ENCODE measurements at regions not wholly inside any gene's neighbourhood (a gene's known extent, or its start where the extent isn't known, plus 50 kb on each side); places are given as distances from the start of the nearest gene placed in this dataset.

DNA sequence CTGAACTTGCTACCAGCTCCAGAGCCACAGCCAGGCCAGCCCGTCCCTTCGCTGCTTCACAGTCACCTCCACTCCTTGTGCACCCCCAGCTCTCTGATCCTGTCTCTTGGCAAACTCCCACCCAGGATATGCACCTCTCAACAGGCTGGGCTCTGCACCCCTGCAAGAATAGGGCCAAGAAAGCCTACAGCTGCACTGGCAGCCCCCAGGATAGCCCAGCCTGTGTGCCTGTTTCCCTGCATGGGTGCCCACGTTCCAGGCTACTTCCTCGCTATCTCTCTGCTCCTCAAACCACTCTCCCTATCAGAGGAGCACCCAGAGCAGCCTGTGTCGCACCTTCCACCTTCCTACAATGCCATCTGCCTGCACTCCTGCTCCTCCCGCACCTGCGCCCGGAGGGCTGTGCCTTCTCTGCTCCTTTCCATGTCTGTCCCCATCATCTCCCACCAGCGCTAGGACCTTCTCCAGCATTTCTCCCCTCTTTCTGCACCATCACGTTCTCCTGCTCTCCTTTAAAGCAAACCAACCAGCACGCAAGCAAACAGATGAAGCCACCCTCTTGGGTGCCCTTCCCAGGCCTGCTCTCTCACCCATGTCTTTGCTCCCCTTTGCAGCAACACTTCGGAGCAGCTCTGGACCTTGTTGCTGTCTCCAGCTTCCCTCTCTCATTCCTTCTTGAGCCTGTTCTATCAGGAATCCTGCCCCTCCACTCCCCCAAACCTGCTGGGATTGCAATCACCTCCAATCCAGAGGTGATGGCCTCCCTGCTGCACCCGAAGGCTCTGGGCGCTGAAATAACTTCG is 313.2 kb upstream of the HS6ST1 start (continued):
- TF ChIP-seq NR2F2 (IDR thresholded peaks at IDR 0.05): no peak
- TF ChIP-seq GABPA (IDR thresholded peaks at IDR 0.05 in 1 of 2, conservative IDR thresholded peaks at IDR 0.05 in 1 of 2): no peak
- no peak for TF ChIP-seq JUND (IDR thresholded peaks at IDR 0.05)
- TF ChIP-seq YY1 (IDR thresholded peaks at IDR 0.05): no peak
- no peak for TF ChIP-seq HNF4G (IDR thresholded peaks at IDR 0.05)
- no peak for TF ChIP-seq SP1 (IDR thresholded peaks at IDR 0.05)
- no peak for TF ChIP-seq RXRA (IDR thresholded peaks at IDR 0.05)
- TF ChIP-seq, protein P1, sequence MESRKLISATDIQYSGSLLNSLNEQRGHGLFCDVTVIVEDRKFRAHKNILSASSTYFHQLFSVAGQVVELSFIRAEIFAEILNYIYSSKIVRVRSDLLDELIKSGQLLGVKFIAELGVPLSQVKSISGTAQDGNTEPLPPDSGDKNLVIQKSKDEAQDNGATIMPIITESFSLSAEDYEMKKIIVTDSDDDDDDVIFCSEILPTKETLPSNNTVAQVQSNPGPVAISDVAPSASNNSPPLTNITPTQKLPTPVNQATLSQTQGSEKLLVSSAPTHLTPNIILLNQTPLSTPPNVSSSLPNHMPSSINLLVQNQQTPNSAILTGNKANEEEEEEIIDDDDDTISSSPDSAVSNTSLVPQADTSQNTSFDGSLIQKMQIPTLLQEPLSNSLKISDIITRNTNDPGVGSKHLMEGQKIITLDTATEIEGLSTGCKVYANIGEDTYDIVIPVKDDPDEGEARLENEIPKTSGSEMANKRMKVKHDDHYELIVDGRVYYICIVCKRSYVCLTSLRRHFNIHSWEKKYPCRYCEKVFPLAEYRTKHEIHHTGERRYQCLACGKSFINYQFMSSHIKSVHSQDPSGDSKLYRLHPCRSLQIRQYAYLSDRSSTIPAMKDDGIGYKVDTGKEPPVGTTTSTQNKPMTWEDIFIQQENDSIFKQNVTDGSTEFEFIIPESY (IDR thresholded peaks at IDR 0.05): no peak
- no peak for TF ChIP-seq EGR1 (IDR thresholded peaks at IDR 0.05; ENCODE audit: low read depth in 2 of 2)

DNA sequence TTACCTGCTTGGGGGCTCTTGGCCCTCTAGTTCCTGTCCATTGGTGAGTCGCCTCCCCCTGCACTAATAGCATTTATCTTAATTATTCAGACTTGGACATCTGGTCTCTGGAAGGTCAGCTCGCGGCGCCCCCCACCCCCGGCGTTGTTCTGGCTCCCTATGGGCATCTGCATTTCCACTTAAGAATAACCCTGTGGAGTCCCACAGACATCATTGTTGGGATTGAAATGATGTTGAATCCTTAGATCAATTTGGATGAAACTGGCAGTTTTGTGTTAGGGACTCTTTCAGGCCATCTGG is 313.8 kb upstream of the HS6ST1 start:
- Histone ChIP-seq H3K27me3 (ENCODE audit: control insufficient read depth in 4 of 4, insufficient read depth in 4 of 4, low read length in 3 of 4) (no peaks in the 10 kb centered on the region), H3K4me3 (ENCODE audit: low read depth in 1 of 3, low read length in 3 of 3) (no peak overlapping the region), H3K4me1 (ENCODE audit: control insufficient read depth in 4 of 4, insufficient read depth in 4 of 4, low read length in 3 of 4) (no peaks in the 10 kb centered on the region), H3K27ac (ENCODE audit: low read depth in 1 of 2, low read length in 2 of 2) (no peak overlapping the region), H3K36me3 (ENCODE audit: control insufficient read depth in 4 of 4, insufficient read depth in 3 of 4, low read depth in 1 of 4, low read length in 3 of 4) (no peaks in the 10 kb centered on the region), H3K9ac (ENCODE audit: low read depth in 1 of 2, low read length in 2 of 2) (no peak overlapping the region), H3K9me3 (ENCODE audit: control insufficient read depth in 4 of 4, low read length in 3 of 4) (no peaks in the 10 kb centered on the region)
- TF ChIP-seq, protein P2, sequence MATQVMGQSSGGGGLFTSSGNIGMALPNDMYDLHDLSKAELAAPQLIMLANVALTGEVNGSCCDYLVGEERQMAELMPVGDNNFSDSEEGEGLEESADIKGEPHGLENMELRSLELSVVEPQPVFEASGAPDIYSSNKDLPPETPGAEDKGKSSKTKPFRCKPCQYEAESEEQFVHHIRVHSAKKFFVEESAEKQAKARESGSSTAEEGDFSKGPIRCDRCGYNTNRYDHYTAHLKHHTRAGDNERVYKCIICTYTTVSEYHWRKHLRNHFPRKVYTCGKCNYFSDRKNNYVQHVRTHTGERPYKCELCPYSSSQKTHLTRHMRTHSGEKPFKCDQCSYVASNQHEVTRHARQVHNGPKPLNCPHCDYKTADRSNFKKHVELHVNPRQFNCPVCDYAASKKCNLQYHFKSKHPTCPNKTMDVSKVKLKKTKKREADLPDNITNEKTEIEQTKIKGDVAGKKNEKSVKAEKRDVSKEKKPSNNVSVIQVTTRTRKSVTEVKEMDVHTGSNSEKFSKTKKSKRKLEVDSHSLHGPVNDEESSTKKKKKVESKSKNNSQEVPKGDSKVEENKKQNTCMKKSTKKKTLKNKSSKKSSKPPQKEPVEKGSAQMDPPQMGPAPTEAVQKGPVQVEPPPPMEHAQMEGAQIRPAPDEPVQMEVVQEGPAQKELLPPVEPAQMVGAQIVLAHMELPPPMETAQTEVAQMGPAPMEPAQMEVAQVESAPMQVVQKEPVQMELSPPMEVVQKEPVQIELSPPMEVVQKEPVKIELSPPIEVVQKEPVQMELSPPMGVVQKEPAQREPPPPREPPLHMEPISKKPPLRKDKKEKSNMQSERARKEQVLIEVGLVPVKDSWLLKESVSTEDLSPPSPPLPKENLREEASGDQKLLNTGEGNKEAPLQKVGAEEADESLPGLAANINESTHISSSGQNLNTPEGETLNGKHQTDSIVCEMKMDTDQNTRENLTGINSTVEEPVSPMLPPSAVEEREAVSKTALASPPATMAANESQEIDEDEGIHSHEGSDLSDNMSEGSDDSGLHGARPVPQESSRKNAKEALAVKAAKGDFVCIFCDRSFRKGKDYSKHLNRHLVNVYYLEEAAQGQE (IDR thresholded peaks at IDR 0.05): no peak
- DNase-seq (ENCODE audit: low spot score): peak; percentile 22
- 89% methylated on average over 6 of the region's 6 CpGs for WGBS

DNA sequence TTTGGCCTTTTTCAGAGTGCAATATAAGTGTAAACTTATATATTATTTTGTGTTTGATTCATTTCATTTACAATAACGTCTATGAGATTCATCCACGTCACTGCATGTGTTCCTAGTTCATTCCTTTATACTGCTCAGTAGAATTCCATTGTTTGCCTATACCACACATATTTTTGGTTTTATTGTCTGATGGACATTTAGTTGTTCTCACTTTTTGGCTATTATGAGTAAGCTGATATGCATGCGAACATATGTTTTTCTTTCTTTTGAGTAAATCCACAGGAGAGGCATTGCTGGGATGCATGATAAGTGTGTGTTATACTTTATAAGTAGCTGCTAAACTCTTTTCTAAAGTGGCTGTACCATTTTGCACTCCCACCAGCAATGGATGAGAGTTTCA is 314.8 kb upstream of the HS6ST1 start:
- WGBS: 93% methylated on average over 3 of the region's 3 CpGs
- H3K27ac ChIP-seq (ENCODE audit: low read depth in 1 of 2, low read length in 2 of 2): no peak overlapping the region
- DNase-seq (ENCODE audit: low spot score): no peak
- TF ChIP-seq FOXA1 (IDR thresholded peaks at IDR 0.05): no peak
- TF ChIP-seq, protein P2 (IDR thresholded peaks at IDR 0.05): no peak
- TF ChIP-seq EGR1 (IDR thresholded peaks at IDR 0.05; ENCODE audit: low read depth in 2 of 2): no peak
- TF ChIP-seq FOXA2 (IDR thresholded peaks at IDR 0.05): no peak
- TF ChIP-seq, protein P1 (IDR thresholded peaks at IDR 0.05): no peak
- TF ChIP-seq HNF4A (conservative IDR thresholded peaks at IDR 0.05): no peak
- H3K9ac ChIP-seq (ENCODE audit: low read depth in 1 of 2, low read length in 2 of 2): no peak overlapping the region
- H3K9me3 ChIP-seq (ENCODE audit: control insufficient read depth in 4 of 4, low read length in 3 of 4): no peaks in the 10 kb centered on the region
- H3K36me3 ChIP-seq (ENCODE audit: control insufficient read depth in 4 of 4, insufficient read depth in 3 of 4, low read depth in 1 of 4, low read length in 3 of 4): no peaks in the 10 kb centered on the region
- no peaks in the 10 kb centered on the region for H3K27me3 ChIP-seq (ENCODE audit: control insufficient read depth in 4 of 4, insufficient read depth in 4 of 4, low read length in 3 of 4)
- no peaks in the 10 kb centered on the region for H3K4me1 ChIP-seq (ENCODE audit: control insufficient read depth in 4 of 4, insufficient read depth in 4 of 4, low read length in 3 of 4)
- no peak overlapping the region for H3K4me3 ChIP-seq (ENCODE audit: low read depth in 1 of 3, low read length in 3 of 3)

Measured in liver (tissue), 7 donors.